H1 (cell line): ENCODE measurements at regions not wholly inside any gene's neighbourhood (a gene's known extent, or its start where the extent isn't known, plus 50 kb on each side); places are given as distances from the start of the nearest gene placed in this dataset.

Experiments used
- CTCF ChIA-PET: fragments of 300-600 bp; sonication (Branson Sonifier 250); formaldehyde crosslinking; loops from one replicate; lab custom pipeline; 2021; ENCODE audit not compliant: partially characterized antibody; lab: Charles Lee
- POLR2A ChIA-PET: fragments of 300-600 bp; sonication (Branson Sonifier 250); formaldehyde crosslinking; loops from one replicate; lab custom pipeline; 2021; ENCODE audit warnings: inconsistent platforms; ENCODE audit not compliant: partially characterized antibody; lab: Charles Lee
- DNase-seq, 2 experiments: peaks; one replicate each; pipeline versions ENCODE4 v3.0.0 to v3.0.0-alpha.2; 2010 to 2022; ENCODE audit warnings: low spot score in 2 of 2, low read depth in 1 of 2, mixed read lengths in 1 of 2
- FAIRE-seq: peaks from 2 replicates; lab custom pipeline; 2011; peaks lifted over from hg19 to GRCh38; lab: Jason Lieb, UNC
- H2AFZ ChIP-seq: 2 replicates; pipeline ENCODE4 v1.8.1; 2012; ENCODE audit warnings: low read length, inconsistent platforms
- H2AK5ac ChIP-seq: 2 replicates; pipeline ENCODE4 v1.6.1; 2013; ENCODE audit warnings: low read depth, low read length
- H2BK120ac ChIP-seq: replicated peaks from 2 replicates; pipeline ENCODE3; 2013; ENCODE audit warnings: low read depth, low read length, inconsistent platforms
- H2BK12ac ChIP-seq: 2 replicates; pipeline ENCODE4 v1.6.1; 2013; ENCODE audit warnings: low read depth, low read length
- H2BK15ac ChIP-seq: 2 replicates; pipeline ENCODE4 v1.6.1; 2013; ENCODE audit warnings: low read length
- H2BK20ac ChIP-seq: 2 replicates; pipeline ENCODE4 v1.6.1; 2013; ENCODE audit warnings: low read length
- H2BK5ac ChIP-seq: 2 replicates; pipeline ENCODE4 v1.6.1; 2013; ENCODE audit warnings: low read depth, low read length
- H3K14ac ChIP-seq: 2 replicates; pipeline ENCODE4 v1.6.1; 2013; ENCODE audit warnings: inconsistent platforms; ENCODE audit not compliant: insufficient read length
- H3K18ac ChIP-seq: 2 replicates; pipeline ENCODE4 v1.6.1; 2013; ENCODE audit warnings: low read length; ENCODE audit errors: extremely low read depth
- H3K23ac ChIP-seq: 2 replicates; pipeline ENCODE4 v1.6.1; 2013; ENCODE audit warnings: inconsistent platforms; ENCODE audit not compliant: insufficient read length
- H3K23me2 ChIP-seq: 2 replicates; pipeline ENCODE4 v1.6.1; 2013; ENCODE audit warnings: low read depth, low read length
- H3K27ac ChIP-seq: 2 replicates; pipeline ENCODE4 v1.6.1; 2011; ENCODE audit warnings: low read depth, low read length, inconsistent platforms
- H3K27me3 ChIP-seq, 4 experiments: replicated peaks in 1 of 4; 1 replicate in 1 of 4; 2 replicates in 3 of 4; pipeline versions ENCODE4 v1.6.1 to v1.8.1; 2011 to 2013; ENCODE audit warnings: low read length in 3 of 4, mild to moderate bottlenecking in 3 of 4, inconsistent platforms in 2 of 4, mixed read lengths in 2 of 4, moderate library complexity in 1 of 4; ENCODE audit not compliant: control insufficient read depth in 3 of 4, insufficient read depth in 3 of 4; ENCODE audit errors: extremely low read depth in 1 of 4
- H3K36me3 ChIP-seq, 4 experiments: 2 replicates each; pipeline versions ENCODE4 v1.6.1 to v1.8.1; 2011 to 2013; ENCODE audit warnings: mild to moderate bottlenecking in 4 of 4, low read length in 3 of 4, moderate library complexity in 2 of 4, control low read depth in 1 of 4, inconsistent platforms in 1 of 4; ENCODE audit not compliant: insufficient read depth in 4 of 4, control insufficient read depth in 2 of 4
- H3K4ac ChIP-seq: replicated peaks from 2 replicates; pipeline ENCODE3; 2013; ENCODE audit warnings: low read length, low read depth, mixed read lengths, inconsistent platforms; ENCODE audit not compliant: insufficient read length
- H3K4me1 ChIP-seq, 4 experiments: replicated peaks in 1 of 4; 1 replicate in 1 of 4; 2 replicates in 3 of 4; pipeline versions ENCODE4 v1.6.1 to v1.8.1; 2011 to 2013; ENCODE audit warnings: low read length in 3 of 4, inconsistent platforms in 2 of 4, mixed read lengths in 1 of 4; ENCODE audit not compliant: insufficient read depth in 4 of 4, control insufficient read depth in 3 of 4
- H3K4me2 ChIP-seq, 2 experiments: 2 replicates each; pipeline versions ENCODE4 v1.6.1 to v1.8.1; 2011 to 2013; ENCODE audit warnings: low read depth in 2 of 2, low read length in 2 of 2, control low read depth in 1 of 2, inconsistent platforms in 1 of 2, mild to moderate bottlenecking in 1 of 2; ENCODE audit not compliant: insufficient read depth in 1 of 2
- H3K4me3 ChIP-seq, 4 experiments: fragments of 200-600, 300-600 bp in 1 of 4; sonication (generic), shearing (Covaris generic), sonication (Bioruptor Twin) in 1 of 4; 2 replicates each; pipeline versions ENCODE4 v1.5.1 to v1.8.1; 2011 to 2016; ENCODE audit warnings: low read length in 4 of 4, low read depth in 3 of 4, control low read depth in 2 of 4, inconsistent platforms in 2 of 4, mild to moderate bottlenecking in 2 of 4, mixed read lengths in 1 of 4, moderate library complexity in 1 of 4; ENCODE audit not compliant: insufficient read depth in 2 of 4; ENCODE audit errors: extremely low read depth in 1 of 4
- H3K56ac ChIP-seq: replicated peaks from 2 replicates; pipeline ENCODE3; 2013; ENCODE audit warnings: low read depth, mild to moderate bottlenecking, mixed read lengths, low read length, inconsistent platforms; ENCODE audit not compliant: insufficient read length
- H3K79me1 ChIP-seq: 2 replicates; pipeline ENCODE4 v1.6.1; 2013; ENCODE audit warnings: low read depth, low read length, control low read depth
- H3K79me2 ChIP-seq, 2 experiments: 2 replicates each; pipeline versions ENCODE4 v1.6.1 to v1.8.1; 2012 to 2013; ENCODE audit warnings: low read length in 2 of 2, mild to moderate bottlenecking in 2 of 2, inconsistent platforms in 1 of 2; ENCODE audit not compliant: insufficient read depth in 2 of 2, control insufficient read depth in 1 of 2
- H3K9ac ChIP-seq, 4 experiments: replicated peaks in 1 of 4; 1 replicate in 1 of 4; 2 replicates in 3 of 4; pipeline versions ENCODE4 v1.6.1 to v1.8.1; 2011 to 2013; ENCODE audit warnings: low read depth in 3 of 4, low read length in 3 of 4, control low read depth in 2 of 4, mild to moderate bottlenecking in 2 of 4, moderate library complexity in 2 of 4, inconsistent platforms in 1 of 4; ENCODE audit errors: extremely low read depth in 1 of 4
- H3K9me3 ChIP-seq, 2 experiments: 2 replicates each; pipeline versions ENCODE4 v1.6.1 to v1.8.1; 2012 to 2013; ENCODE audit warnings: mild to moderate bottlenecking in 2 of 2, moderate library complexity in 2 of 2, control low read depth in 1 of 2, inconsistent platforms in 1 of 2, low read depth in 1 of 2, low read length in 1 of 2, mixed read lengths in 1 of 2; ENCODE audit not compliant: insufficient read depth in 2 of 2
- H4K20me1 ChIP-seq, 2 experiments: replicated peaks in 1 of 2; 2 replicates each; pipeline versions ENCODE3 to v1.8.1; 2011 to 2013; ENCODE audit warnings: inconsistent platforms in 2 of 2, low read length in 2 of 2, mild to moderate bottlenecking in 1 of 2; ENCODE audit not compliant: insufficient read depth in 2 of 2, control insufficient read depth in 1 of 2
- H4K5ac ChIP-seq: 2 replicates; pipeline ENCODE4 v1.6.1; 2013; ENCODE audit warnings: low read length, low read depth, mixed read lengths, inconsistent platforms; ENCODE audit not compliant: insufficient read length
- H4K8ac ChIP-seq: 2 replicates; pipeline ENCODE4 v1.8.0; 2013; ENCODE audit warnings: mild to moderate bottlenecking, moderate library complexity, low read length, inconsistent platforms; ENCODE audit not compliant: insufficient read depth; ENCODE audit errors: extremely low read depth
- H4K91ac ChIP-seq: replicated peaks from 2 replicates; pipeline ENCODE3; 2013; ENCODE audit warnings: low read length, mixed read lengths, inconsistent platforms; ENCODE audit not compliant: insufficient read length
- MAX ChIP-seq: IDR thresholded peaks from 2 replicates; pipeline ENCODE4 v1.6.1; 2012; ENCODE audit warnings: inconsistent platforms
- TAF7 ChIP-seq: optimal IDR thresholded peaks from 2 replicates; pipeline ENCODE3; 2011; ENCODE audit warnings: low read depth, mild to moderate bottlenecking, inconsistent platforms, low read length, moderate library complexity, borderline replicate concordance
- WGBS, 2 experiments: shearing (Covaris generic) in 1 of 2; methylation state at CpG; one replicate each; pipeline versions ENCODE4 v1.1.6 to v1.1.7; 2013 to 2015; ENCODE audit warnings: low lambda C conversion rate in 2 of 2, mixed read lengths in 2 of 2, inconsistent platforms in 1 of 2, low coverage in 1 of 2, missing lambda C conversion rate in 1 of 2; ENCODE audit not compliant: insufficient replicate concordance in 2 of 2, insufficient coverage in 1 of 2, insufficient read length in 1 of 2; ENCODE audit errors: extremely low coverage in 1 of 2, missing lambda C conversion rate in 1 of 2; 5-methylcytosine and 5-hydroxymethylcytosine counted together

GRCh38 chr18:10299643-10300042 lies 154.8 kb upstream of the APCDD1 start:
- no peak overlapping the region for H3K4me3 ChIP-seq
- WGBS, 2 experiments, result 94% methylated on average over 5 of the region's 6 CpGs; no CpG with 5 or more reads in 1 of the 2 experiments
- H3K9me3 ChIP-seq, result no peaks in the 10 kb centered on the region
- no peak overlapping the region for H4K8ac ChIP-seq
- no peaks in the 10 kb centered on the region for H3K27me3 ChIP-seq
- DNase-seq (no peak), FAIRE-seq (no peak)
- H2BK15ac ChIP-seq, result no peak overlapping the region
- H3K56ac ChIP-seq, result no peak overlapping the region
- H4K91ac ChIP-seq, result no peak overlapping the region
- no peak overlapping the region for H3K14ac ChIP-seq
- no peak overlapping the region for H2AFZ ChIP-seq
- H4K5ac ChIP-seq, result no peak overlapping the region
- no peaks in the 10 kb centered on the region for H3K79me2 ChIP-seq
- no peaks in the 10 kb centered on the region for H4K20me1 ChIP-seq
- no peak overlapping the region for H2AK5ac ChIP-seq
- no peak overlapping the region for H3K27ac ChIP-seq
- H3K79me1 ChIP-seq, result no peaks in the 10 kb centered on the region
- H3K23ac ChIP-seq, result no peak overlapping the region
- no peak overlapping the region for H2BK12ac ChIP-seq
- H3K23me2 ChIP-seq, result no peaks in the 10 kb centered on the region
- peaks cover 0 to 6% (median 1%) of the 10 kb centered on the region in 4 experiments; a peak in 4 of 7 replicates for H3K4me1 ChIP-seq
- H3K36me3 ChIP-seq, result no peaks in the 10 kb centered on the region
- ChIA-PET CTCF (interaction anchor here (0.9 to 1.3 kb wide), 2 partner anchors 14 to 192 kb away, joined by 3 to 4 read pairs; no protein-coding TSS in a partner anchor), POLR2A (no interaction called here)
- no peak overlapping the region for H3K9ac ChIP-seq
- no peak overlapping the region for H2BK20ac ChIP-seq
- no peak overlapping the region for H3K4me2 ChIP-seq
- no peak overlapping the region for H3K18ac ChIP-seq
- H2BK5ac ChIP-seq, result no peak overlapping the region
- peak; percentile 22; the same call in 1 of the 2 replicates for TF ChIP-seq MAX
- no peak for TF ChIP-seq TAF7
- H3K4ac ChIP-seq, result no peak overlapping the region
- H2BK120ac ChIP-seq, result no peak overlapping the region
